Adrenal gland (tissue), 9 donors: ENCODE measurements at regions not wholly inside any gene's neighbourhood (a gene's known extent, or its start where the extent isn't known, plus 50 kb on each side); places are given as distances from the start of the nearest gene placed in this dataset.

Source experiments
- DNase-seq, 7 donors: peaks; one replicate each; pipeline ENCODE4 v3.0.0-alpha.2; 2019 to 2020
- H3K27ac ChIP-seq, 5 donors: fragments of 200-600 bp; sonication (generic) in 4 of 5; 1 replicate in 3 of 5; 2 replicates in 2 of 5; pipeline versions ENCODE4 v1.5.1 to v1.8.0; 2016 to 2020; ENCODE audit warnings: mild to moderate bottlenecking in 1 of 5
- H3K27me3 ChIP-seq: fragments of 200-600 bp; 2 replicates; pipeline ENCODE4 v1.8.0; 2021
- H3K36me3 ChIP-seq, 2 donors: fragments of 200-600 bp; replicated peaks in 1 of 2; 1 replicate in 1 of 2; 2 replicates in 1 of 2; pipeline versions ENCODE4 v1.5.1 to v1.8.0; 2018 to 2022
- H3K4me1 ChIP-seq, 2 donors: fragments of 200-600 bp; replicated peaks in 1 of 2; 1 replicate in 1 of 2; 2 replicates in 1 of 2; pipeline versions ENCODE4 v1.5.1 to v1.8.0; 2018 to 2021
- H3K4me3 ChIP-seq, 4 donors: fragments of 200-600 bp; sonication (generic) in 3 of 4; one replicate each; pipeline ENCODE4 v1.5.1; 2016 to 2018
- H3K9me3 ChIP-seq, 3 donors: fragments of 200-600 bp; sonication (generic) in 1 of 3; replicated peaks in 1 of 3; 1 replicate in 2 of 3; 2 replicates in 1 of 3; pipeline versions ENCODE4 v1.5.1 to v1.8.0; 2016 to 2021
- POLR2A ChIP-seq, 2 donors: fragments of 450-650 bp; IDR thresholded peaks; one replicate each; pipeline ENCODE4 v1.6.1; 2017; ENCODE audit warnings: antibody characterized with exemption in 2 of 2, mild to moderate bottlenecking in 2 of 2, moderate library complexity in 1 of 2
- WGBS, 4 donors: extraction: QIAGEN DNeasy Blood & Tissue Kit in 2 of 4; methylation state at CpG; one replicate each; pipeline versions ENCODE4 v1.1.5 to v1.1.7; 2013 to 2017; 5-methylcytosine and 5-hydroxymethylcytosine counted together
- intact Hi-C, 2 donors: fragments of 100-400 bp; cut with DNase I; formaldehyde crosslinking; loops; one replicate each; pipeline versions ENCODE4 v1.14.1 to v1.15.0; 2022 to 2023
- TF ChIP-seq, protein P1 (sequence below), 6 experiments: fragments of 450-650 bp in 4 of 6; fragments of 200-600 bp in 2 of 6; sonication (generic) in 1 of 6; IDR thresholded peaks; 1 replicate in 5 of 6; 2 replicates in 1 of 6; pipeline versions ENCODE4 v1.5.1 to v1.8.0; 2016 to 2021; ENCODE audit warnings: antibody characterized with exemption in 6 of 6, mild to moderate bottlenecking in 2 of 6, moderate library complexity in 1 of 6
- donor health status: healthy with polysubstance abuse.
- donor health status: Bipolar disorder and iron deficiency.
- donor health status: DM: yes; HTN: yes; CAD: no.
- donor health status: DM: no; HTN: no; CAD: no.
- donor health status: DM: no; HTN: no; CAD: no.

DNA sequence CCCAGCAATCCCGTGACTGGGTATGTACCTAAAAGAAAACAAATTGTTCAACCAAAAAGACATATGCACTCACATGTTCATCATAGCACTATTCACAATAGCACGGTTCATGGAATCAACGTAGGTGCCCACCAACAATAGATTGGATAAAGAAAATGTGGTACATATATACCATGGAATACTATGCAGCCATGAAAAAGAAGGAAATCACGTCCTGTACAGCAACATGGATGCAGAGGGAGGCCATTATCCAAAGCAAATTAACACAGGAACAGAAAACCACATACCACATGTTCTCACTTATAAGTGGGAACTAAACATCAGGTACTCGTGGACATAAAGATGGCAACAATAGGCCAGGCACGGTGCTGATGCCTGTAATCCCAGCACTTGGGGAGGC is 207.9 kb upstream of the TNP1 start:
- Histone ChIP-seq H3K36me3 (no peaks in the 10 kb centered on the region), H3K27ac (no peak overlapping the region), H3K9me3 (no peaks in the 10 kb centered on the region), H3K27me3 (no peaks in the 10 kb centered on the region), H3K4me3 (no peak overlapping the region), H3K4me1 (no peaks in the 10 kb centered on the region)
- intact Hi-C loops, result loop anchor here in 1 of 2 donors (10.0 kb wide), 1 partner anchor 363 kb away; no protein-coding TSS in a partner anchor
- no peak for DNase-seq
- TF ChIP-seq POLR2A (IDR thresholded peaks at IDR 0.05), result no peak
- TF ChIP-seq, protein P1, sequence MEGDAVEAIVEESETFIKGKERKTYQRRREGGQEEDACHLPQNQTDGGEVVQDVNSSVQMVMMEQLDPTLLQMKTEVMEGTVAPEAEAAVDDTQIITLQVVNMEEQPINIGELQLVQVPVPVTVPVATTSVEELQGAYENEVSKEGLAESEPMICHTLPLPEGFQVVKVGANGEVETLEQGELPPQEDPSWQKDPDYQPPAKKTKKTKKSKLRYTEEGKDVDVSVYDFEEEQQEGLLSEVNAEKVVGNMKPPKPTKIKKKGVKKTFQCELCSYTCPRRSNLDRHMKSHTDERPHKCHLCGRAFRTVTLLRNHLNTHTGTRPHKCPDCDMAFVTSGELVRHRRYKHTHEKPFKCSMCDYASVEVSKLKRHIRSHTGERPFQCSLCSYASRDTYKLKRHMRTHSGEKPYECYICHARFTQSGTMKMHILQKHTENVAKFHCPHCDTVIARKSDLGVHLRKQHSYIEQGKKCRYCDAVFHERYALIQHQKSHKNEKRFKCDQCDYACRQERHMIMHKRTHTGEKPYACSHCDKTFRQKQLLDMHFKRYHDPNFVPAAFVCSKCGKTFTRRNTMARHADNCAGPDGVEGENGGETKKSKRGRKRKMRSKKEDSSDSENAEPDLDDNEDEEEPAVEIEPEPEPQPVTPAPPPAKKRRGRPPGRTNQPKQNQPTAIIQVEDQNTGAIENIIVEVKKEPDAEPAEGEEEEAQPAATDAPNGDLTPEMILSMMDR (IDR thresholded peaks at IDR 0.05), result no peak
- WGBS, 4 donors, result 89 to 94% (median 94%) methylated on average over 6 of the region's 6 CpGs

DNA sequence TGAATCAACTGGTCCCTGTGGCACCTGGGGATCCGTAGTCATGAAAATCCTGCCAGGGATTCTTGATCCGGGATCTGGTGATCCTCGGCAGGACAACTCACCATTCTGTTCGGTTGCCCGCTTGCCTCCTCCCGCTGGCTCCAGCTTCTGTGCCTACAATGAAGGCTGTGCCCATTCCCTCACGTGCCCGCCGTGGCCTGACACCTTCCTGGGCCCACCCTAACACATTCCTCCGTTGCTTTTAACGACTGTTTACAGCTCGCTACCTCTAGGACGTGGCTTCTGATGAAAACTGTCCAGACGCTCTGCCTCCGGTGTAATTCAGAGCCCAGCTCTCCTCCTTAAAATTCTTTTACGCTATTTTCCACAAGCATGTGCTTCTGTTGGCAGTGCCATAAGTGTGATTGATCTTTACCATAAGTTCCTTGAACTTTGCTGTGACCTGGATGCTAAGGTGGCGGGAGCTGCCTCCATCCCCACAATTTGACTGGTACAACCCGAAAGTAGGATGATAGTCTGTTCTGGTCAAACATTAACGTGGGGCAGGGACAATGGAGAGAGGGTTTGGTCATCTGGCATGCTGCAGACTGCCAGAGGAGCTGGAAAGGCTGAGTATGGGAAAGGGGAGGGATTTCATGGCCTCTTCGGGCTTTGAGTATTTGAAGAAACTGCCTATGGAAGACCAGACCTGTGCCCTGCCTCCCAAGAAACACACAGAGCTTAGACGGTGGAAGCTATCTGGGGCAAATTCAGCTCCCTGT is 206.8 kb upstream of the TNP1 start:
- Histone ChIP-seq H3K36me3 (no peaks in the 10 kb centered on the region), H3K9me3 (no peaks in the 10 kb centered on the region), H3K4me1 (no peaks in the 10 kb centered on the region), H3K4me3 (no peak overlapping the region), H3K27ac (no peak overlapping the region), H3K27me3 (no peaks in the 10 kb centered on the region)
- TF ChIP-seq, protein P1 (IDR thresholded peaks at IDR 0.05), result no peak
- TF ChIP-seq POLR2A (IDR thresholded peaks at IDR 0.05), result no peak
- intact Hi-C loops, result loop anchor here in 1 of 2 donors (10.0 kb wide), 1 partner anchor 362 kb away; no protein-coding TSS in a partner anchor
- no peak for DNase-seq
- 90 to 94% (median 91%) methylated on average over 21 of the region's 21 CpGs for WGBS, 4 donors

DNA sequence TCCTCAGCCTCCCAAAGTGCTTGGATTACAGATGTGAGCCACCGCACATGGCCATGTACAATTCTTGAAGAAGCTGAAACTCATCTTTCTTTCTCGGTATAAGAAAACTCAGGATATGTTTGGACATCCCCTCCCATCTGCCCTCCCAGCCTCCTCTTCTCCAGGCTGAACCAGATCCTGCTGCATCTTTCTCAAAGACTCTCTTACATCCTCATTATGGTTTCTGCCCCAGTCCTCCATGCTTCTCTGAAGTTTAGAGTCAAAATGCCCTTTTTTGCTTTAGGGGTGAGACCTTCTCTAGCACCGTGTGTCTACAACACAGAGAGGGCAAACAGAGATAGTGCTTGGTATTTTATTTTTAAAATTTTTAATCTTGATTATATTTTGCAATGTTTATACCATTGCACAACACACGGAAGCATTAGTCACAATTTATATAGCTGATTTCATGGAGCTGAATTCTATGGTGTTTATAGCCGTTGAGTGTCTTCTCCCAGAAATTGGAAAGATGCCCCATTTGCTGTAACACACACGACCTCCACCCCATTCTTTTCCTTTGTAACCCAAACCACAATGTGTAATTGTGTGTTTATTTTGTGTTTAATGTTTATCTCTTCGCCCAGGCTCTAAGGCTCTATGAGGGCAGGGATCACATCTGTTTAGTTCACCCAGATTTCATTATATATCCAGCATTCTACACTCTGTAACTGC is 206.0 kb upstream of the TNP1 start:
- H3K27ac ChIP-seq, result no peak overlapping the region

DNA sequence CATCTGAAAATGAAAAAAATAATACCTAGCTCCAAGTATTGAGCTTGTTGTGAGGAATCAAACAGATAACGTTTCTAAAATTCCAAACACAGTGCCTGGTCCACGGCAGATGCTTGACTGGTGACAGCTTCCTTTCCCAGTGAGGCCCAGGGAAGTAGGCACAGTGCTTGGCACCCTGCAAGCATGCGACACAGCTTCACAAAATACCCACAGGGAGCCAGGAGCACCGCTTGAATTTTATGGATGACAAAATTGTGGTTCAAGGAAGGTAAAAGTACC is 205.1 kb upstream of the TNP1 start:
- H3K27ac ChIP-seq, result peak overlapping the region in 3 of 5 donors; percentile 19 to 66 (median 19)
- intact Hi-C loops, result loop anchor here in 1 of 2 donors (10.0 kb wide), 1 partner anchor 360 kb away; no protein-coding TSS in a partner anchor
- no peaks in the 10 kb centered on the region for H3K36me3 ChIP-seq

More for the DNA sequence above, 206.0 kb upstream of the TNP1 start:
- H3K27me3 ChIP-seq, result no peaks in the 10 kb centered on the region
- WGBS, 4 donors, result 62 to 74% (median 67%) methylated on average over 7 of the region's 7 CpGs
- no peaks in the 10 kb centered on the region for H3K36me3 ChIP-seq
- intact Hi-C loops, result loop anchor here in 1 of 2 donors (10.0 kb wide), 1 partner anchor 361 kb away; no protein-coding TSS in a partner anchor
- no peaks in the 10 kb centered on the region for H3K4me1 ChIP-seq
- no peak overlapping the region for H3K4me3 ChIP-seq
- DNase-seq, result no peak
- no peak for TF ChIP-seq POLR2A (IDR thresholded peaks at IDR 0.05)
- TF ChIP-seq, protein P1 (IDR thresholded peaks at IDR 0.05), result no peak
- H3K9me3 ChIP-seq, result no peaks in the 10 kb centered on the region

More for the DNA sequence above, 205.1 kb upstream of the TNP1 start:
- Histone ChIP-seq H3K4me3 (no peak overlapping the region), H3K27me3 (no peaks in the 10 kb centered on the region), H3K4me1 (no peaks in the 10 kb centered on the region), H3K9me3 (no peaks in the 10 kb centered on the region)
- TF ChIP-seq, protein P1 (IDR thresholded peaks at IDR 0.05), result no peak
- no peak for TF ChIP-seq POLR2A (IDR thresholded peaks at IDR 0.05)
- no peak for DNase-seq
- WGBS, 4 donors, result 63 to 77% (median 68%) methylated on average over 4 of the region's 4 CpGs
